GM23338 (cell line): ENCODE measurements at regions not wholly inside any gene's neighbourhood (a gene's known extent, or its start where the extent isn't known, plus 50 kb on each side); places are given as distances from the start of the nearest gene placed in this dataset.

Experiments used
- CREB1 ChIP-seq: fragments of 250-450 bp; sonication (Bioruptor Pico); IDR thresholded peaks from 2 replicates; pipeline ENCODE4 v1.5.0; 2020; ENCODE audit warnings: low read depth, mild to moderate bottlenecking, moderate library complexity
- EZH2 ChIP-seq: fragments of 200-600 bp; sonication (generic); IDR thresholded peaks from one replicate; pipeline ENCODE4 v1.8.0; 2017; ENCODE audit warnings: antibody characterized with exemption, mild to moderate bottlenecking, low read depth; ENCODE audit not compliant: unreplicated experiment
- EZH2phosphoT487 ChIP-seq: fragments of 200-600 bp; sonication (generic); IDR thresholded peaks from one replicate; pipeline ENCODE4 v1.8.1; 2018; ENCODE audit warnings: antibody characterized with exemption; ENCODE audit not compliant: unreplicated experiment
- JUNB ChIP-seq: IDR thresholded peaks from one replicate; pipeline ENCODE4 v1.6.1; 2016; ENCODE audit warnings: antibody characterized with exemption; ENCODE audit not compliant: unreplicated experiment
- NANOG ChIP-seq: IDR thresholded peaks from 2 replicates; pipeline ENCODE4 v1.6.1; 2016; ENCODE audit warnings: antibody characterized with exemption, borderline replicate concordance
- POLR2AphosphoS5 ChIP-seq: IDR thresholded peaks from 2 replicates; pipeline ENCODE4 v1.6.1; 2016; ENCODE audit warnings: antibody characterized with exemption, low read depth
- ZNF331 ChIP-seq: fragments of 250-450 bp; sonication (Bioruptor Pico); IDR thresholded peaks from 2 replicates; pipeline ENCODE4 v1.5.0; 2020; ENCODE audit warnings: low read depth, mild to moderate bottlenecking, moderate library complexity
- TF ChIP-seq, protein P1 (sequence below), 2 experiments: fragments of 200-600 bp in 1 of 2; sonication (generic) in 1 of 2; conservative IDR thresholded peaks; 2 replicates each; pipeline versions ENCODE4 v1.5.1 to v1.6.1; 2016 to 2017; ENCODE audit warnings: antibody characterized with exemption in 2 of 2, low read depth in 2 of 2, mild to moderate bottlenecking in 2 of 2, moderate library complexity in 1 of 2
- TF ChIP-seq, protein P2 (sequence below): IDR thresholded peaks from one replicate; pipeline ENCODE4 v1.6.1; 2018; ENCODE audit warnings: antibody characterized with exemption; ENCODE audit not compliant: unreplicated experiment
- TF ChIP-seq, protein P3 (sequence below): fragments of 250-450 bp; sonication (Bioruptor Pico); IDR thresholded peaks from 2 replicates; pipeline ENCODE4 v1.5.0; 2020; ENCODE audit warnings: mild to moderate bottlenecking, moderate library complexity

- TF ChIP-seq, protein P1, sequence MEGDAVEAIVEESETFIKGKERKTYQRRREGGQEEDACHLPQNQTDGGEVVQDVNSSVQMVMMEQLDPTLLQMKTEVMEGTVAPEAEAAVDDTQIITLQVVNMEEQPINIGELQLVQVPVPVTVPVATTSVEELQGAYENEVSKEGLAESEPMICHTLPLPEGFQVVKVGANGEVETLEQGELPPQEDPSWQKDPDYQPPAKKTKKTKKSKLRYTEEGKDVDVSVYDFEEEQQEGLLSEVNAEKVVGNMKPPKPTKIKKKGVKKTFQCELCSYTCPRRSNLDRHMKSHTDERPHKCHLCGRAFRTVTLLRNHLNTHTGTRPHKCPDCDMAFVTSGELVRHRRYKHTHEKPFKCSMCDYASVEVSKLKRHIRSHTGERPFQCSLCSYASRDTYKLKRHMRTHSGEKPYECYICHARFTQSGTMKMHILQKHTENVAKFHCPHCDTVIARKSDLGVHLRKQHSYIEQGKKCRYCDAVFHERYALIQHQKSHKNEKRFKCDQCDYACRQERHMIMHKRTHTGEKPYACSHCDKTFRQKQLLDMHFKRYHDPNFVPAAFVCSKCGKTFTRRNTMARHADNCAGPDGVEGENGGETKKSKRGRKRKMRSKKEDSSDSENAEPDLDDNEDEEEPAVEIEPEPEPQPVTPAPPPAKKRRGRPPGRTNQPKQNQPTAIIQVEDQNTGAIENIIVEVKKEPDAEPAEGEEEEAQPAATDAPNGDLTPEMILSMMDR (conservative IDR thresholded peaks at IDR 0.05; ENCODE audit: low read depth in 2 of 2): no peak
- no peak for TF ChIP-seq POLR2AphosphoS5
- TF ChIP-seq, protein P2, sequence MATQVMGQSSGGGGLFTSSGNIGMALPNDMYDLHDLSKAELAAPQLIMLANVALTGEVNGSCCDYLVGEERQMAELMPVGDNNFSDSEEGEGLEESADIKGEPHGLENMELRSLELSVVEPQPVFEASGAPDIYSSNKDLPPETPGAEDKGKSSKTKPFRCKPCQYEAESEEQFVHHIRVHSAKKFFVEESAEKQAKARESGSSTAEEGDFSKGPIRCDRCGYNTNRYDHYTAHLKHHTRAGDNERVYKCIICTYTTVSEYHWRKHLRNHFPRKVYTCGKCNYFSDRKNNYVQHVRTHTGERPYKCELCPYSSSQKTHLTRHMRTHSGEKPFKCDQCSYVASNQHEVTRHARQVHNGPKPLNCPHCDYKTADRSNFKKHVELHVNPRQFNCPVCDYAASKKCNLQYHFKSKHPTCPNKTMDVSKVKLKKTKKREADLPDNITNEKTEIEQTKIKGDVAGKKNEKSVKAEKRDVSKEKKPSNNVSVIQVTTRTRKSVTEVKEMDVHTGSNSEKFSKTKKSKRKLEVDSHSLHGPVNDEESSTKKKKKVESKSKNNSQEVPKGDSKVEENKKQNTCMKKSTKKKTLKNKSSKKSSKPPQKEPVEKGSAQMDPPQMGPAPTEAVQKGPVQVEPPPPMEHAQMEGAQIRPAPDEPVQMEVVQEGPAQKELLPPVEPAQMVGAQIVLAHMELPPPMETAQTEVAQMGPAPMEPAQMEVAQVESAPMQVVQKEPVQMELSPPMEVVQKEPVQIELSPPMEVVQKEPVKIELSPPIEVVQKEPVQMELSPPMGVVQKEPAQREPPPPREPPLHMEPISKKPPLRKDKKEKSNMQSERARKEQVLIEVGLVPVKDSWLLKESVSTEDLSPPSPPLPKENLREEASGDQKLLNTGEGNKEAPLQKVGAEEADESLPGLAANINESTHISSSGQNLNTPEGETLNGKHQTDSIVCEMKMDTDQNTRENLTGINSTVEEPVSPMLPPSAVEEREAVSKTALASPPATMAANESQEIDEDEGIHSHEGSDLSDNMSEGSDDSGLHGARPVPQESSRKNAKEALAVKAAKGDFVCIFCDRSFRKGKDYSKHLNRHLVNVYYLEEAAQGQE: no peak
- no peak for TF ChIP-seq EZH2
- TF ChIP-seq CREB1 (CRISPR knock-in tag): no peak
- TF ChIP-seq EZH2phosphoT487: no peak
- no peak for TF ChIP-seq JUNB
- TF ChIP-seq NANOG: no peak
- TF ChIP-seq, protein P3, sequence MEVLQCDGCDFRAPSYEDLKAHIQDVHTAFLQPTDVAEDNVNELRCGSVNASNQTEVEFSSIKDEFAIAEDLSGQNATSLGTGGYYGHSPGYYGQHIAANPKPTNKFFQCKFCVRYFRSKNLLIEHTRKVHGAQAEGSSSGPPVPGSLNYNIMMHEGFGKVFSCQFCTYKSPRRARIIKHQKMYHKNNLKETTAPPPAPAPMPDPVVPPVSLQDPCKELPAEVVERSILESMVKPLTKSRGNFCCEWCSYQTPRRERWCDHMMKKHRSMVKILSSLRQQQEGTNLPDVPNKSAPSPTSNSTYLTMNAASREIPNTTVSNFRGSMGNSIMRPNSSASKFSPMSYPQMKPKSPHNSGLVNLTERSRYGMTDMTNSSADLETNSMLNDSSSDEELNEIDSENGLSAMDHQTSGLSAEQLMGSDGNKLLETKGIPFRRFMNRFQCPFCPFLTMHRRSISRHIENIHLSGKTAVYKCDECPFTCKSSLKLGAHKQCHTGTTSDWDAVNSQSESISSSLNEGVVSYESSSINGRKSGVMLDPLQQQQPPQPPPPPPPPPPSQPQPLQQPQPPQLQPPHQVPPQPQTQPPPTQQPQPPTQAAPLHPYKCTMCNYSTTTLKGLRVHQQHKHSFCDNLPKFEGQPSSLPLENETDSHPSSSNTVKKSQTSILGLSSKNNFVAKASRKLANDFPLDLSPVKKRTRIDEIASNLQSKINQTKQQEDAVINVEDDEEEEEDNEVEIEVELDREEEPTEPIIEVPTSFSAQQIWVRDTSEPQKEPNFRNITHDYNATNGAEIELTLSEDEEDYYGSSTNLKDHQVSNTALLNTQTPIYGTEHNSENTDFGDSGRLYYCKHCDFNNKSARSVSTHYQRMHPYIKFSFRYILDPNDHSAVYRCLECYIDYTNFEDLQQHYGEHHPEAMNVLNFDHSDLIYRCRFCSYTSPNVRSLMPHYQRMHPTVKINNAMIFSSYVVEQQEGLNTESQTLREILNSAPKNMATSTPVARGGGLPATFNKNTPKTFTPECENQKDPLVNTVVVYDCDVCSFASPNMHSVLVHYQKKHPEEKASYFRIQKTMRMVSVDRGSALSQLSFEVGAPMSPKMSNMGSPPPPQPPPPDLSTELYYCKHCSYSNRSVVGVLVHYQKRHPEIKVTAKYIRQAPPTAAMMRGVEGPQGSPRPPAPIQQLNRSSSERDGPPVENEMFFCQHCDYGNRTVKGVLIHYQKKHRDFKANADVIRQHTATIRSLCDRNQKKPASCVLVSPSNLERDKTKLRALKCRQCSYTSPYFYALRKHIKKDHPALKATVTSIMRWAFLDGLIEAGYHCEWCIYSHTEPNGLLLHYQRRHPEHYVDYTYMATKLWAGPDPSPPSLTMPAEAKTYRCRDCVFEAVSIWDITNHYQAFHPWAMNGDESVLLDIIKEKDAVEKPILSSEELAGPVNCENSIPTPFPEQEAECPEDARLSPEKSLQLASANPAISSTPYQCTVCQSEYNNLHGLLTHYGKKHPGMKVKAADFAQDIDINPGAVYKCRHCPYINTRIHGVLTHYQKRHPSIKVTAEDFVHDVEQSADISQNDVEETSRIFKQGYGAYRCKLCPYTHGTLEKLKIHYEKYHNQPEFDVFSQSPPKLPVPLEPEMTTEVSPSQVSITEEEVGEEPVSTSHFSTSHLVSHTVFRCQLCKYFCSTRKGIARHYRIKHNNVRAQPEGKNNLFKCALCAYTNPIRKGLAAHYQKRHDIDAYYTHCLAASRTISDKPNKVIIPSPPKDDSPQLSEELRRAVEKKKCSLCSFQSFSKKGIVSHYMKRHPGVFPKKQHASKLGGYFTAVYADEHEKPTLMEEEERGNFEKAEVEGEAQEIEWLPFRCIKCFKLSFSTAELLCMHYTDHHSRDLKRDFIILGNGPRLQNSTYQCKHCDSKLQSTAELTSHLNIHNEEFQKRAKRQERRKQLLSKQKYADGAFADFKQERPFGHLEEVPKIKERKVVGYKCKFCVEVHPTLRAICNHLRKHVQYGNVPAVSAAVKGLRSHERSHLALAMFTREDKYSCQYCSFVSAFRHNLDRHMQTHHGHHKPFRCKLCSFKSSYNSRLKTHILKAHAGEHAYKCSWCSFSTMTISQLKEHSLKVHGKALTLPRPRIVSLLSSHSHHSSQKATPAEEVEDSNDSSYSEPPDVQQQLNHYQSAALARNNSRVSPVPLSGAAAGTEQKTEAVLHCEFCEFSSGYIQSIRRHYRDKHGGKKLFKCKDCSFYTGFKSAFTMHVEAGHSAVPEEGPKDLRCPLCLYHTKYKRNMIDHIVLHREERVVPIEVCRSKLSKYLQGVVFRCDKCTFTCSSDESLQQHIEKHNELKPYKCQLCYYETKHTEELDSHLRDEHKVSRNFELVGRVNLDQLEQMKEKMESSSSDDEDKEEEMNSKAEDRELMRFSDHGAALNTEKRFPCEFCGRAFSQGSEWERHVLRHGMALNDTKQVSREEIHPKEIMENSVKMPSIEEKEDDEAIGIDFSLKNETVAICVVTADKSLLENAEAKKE: no peak
- no peak for TF ChIP-seq ZNF331 (CRISPR knock-in tag)
These were observed 152.4 kb downstream of the BRMS1L start for GRCh38 chr14:35978561-35978960.
